Left cardiac atrium (tissue), 4 donors: ENCODE measurements at regions not wholly inside any gene's neighbourhood (a gene's known extent, or its start where the extent isn't known, plus 50 kb on each side); places are given as distances from the start of the nearest gene placed in this dataset.

ENCODE experiments used
- ATAC-seq, 2 donors: fragments of 200-7000 bp; cut with Tn5 transposase; one replicate each; pipeline ENCODE4 v1.9.1; 2020; ENCODE audit warnings: mild to moderate bottlenecking in 2 of 2, moderate library complexity in 2 of 2
- DNase-seq: peaks from one replicate; pipeline ENCODE4 v3.0.0-alpha.2; 2020
- intact Hi-C, 2 donors: fragments of 100-400 bp; cut with DNase I; formaldehyde crosslinking; loops; one replicate each; pipeline versions ENCODE4 v1.14.1 to v1.15.1; 2022 to 2023
- donor health status: DM: no; HTN: yes; CAD: no.
- donor health status: DM: no; HTN: yes; CAD: no; lungs with severe emphysema.
- donor health status: DM: yes; HTN: yes; CAD: no.
- donor health status: Dilated cardiomyopathy.

DNA sequence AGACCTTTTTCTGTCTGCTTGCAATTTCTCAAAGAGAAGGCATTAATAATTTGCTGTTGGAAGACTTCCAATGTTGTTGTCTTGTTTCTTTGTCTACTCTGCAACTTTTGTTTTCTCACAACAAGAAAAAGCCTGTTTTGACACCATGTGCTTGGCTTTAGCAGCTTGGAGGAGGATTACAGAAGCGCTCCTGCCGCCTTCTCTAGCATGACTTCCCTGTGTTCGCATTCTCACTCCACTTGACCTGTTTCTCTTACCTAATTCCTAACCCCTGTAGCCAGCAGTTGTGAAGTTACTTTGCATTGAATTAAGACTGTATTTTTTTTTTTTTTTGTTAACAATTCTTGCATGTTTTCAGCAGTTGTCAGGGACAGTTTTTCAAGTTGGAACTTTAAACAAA lies 235.3 kb upstream of the GOLIM4 start:
- ATAC-seq (no peak), DNase-seq (no peak)
- intact Hi-C loops: no loop called here

- intact Hi-C loops: no loop called here
- no peak for DNase-seq
- no peak for ATAC-seq
Observed at GRCh38 chr3:168327856-168328255, 232.1 kb upstream of the GOLIM4 start.

DNA sequence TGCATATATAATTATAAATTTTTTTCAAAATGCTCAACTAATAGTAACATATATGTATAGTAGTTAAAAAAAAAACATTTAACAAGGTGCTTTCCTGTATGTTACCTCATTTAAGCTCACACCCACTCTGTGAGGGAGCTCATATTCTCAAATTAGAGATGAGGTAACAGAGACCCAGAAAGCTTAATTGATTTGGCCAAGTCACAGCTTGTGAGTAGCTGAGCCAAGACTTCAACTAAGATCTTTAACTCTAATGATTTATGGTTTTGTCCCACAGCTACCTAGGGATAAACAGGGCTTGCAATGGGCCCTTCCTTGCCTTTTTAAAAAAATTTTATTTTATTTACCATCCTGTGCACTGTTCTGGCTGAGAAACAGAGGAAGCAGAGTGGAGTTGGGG lies 230.0 kb upstream of the GOLIM4 start:
- intact Hi-C loops: no loop called here
- DNase-seq (no peak), ATAC-seq (no peak)

- intact Hi-C loops: no loop called here
- ATAC-seq (no peak), DNase-seq (no peak)
Observed at GRCh38 chr3:168322941-168323340, 227.2 kb upstream of the GOLIM4 start.

GRCh38 chr3:168314166-168314565 lies 218.4 kb upstream of the GOLIM4 start:
- intact Hi-C loops: no loop called here
- no peak for ATAC-seq
- DNase-seq: no peak

- intact Hi-C loops: no loop called here
- ATAC-seq (no peak), DNase-seq (no peak)
Observed at GRCh38 chr3:168312984-168313383, 217.3 kb upstream of the GOLIM4 start.

- intact Hi-C loops: no loop called here
Observed at GRCh38 chr3:168307893-168308292, 212.2 kb upstream of the GOLIM4 start.

DNA sequence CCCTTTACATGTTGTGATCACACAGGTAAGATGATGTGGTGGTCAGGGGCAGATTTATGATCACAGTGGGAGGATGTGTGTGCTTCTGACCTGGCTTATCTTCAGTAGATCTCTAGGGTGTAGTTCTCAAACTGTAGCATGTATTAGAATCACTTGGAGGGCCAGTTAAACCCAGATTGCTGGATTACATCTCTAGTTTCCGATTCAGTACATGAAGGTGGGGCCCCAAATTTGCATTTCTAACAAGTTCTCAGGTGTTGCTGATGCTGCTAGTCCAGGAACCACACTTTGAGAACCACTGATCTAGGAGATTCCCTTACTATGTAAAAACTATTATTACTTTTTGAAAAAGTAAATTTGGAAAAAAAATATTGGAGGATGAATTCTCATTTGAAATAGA lies 199.3 kb upstream of the GOLIM4 start:
- DNase-seq (no peak), ATAC-seq (no peak)

More at GRCh38 chr3:168307893-168308292, 212.2 kb upstream of the GOLIM4 start:
- ATAC-seq (no peak), DNase-seq (no peak)

GRCh38 chr3:168292296-168292695 lies 196.6 kb upstream of the GOLIM4 start:
- intact Hi-C loops: no loop called here
- ATAC-seq (no peak), DNase-seq (no peak)

More for the DNA sequence above, 199.3 kb upstream of the GOLIM4 start:
- intact Hi-C loops: no loop called here

DNA sequence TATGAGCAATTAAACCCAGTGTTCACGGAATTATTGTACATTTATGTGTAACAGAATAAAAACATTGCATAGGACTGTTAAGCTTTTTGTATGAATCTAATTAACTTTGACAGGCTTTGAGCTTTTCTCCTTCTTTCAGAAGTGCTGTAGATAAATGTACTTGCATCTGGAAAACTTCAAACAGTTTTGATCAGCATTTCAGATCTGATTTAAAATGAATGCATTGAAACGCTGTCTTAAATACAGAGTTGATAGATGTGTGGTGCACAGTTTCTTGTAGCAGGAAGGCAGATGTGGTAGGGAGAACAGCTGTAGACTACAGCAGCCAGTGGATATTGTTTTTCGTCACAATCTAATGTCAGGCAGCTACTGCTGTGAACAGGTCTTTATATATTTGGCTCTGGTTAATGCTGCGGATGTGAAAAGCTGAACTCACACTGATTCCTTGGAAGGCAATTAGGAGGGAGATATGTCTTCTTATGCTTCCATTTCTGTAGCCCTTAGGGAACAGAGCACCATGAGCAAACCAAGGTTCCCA lies 193.8 kb upstream of the GOLIM4 start:
- intact Hi-C loops: no loop called here

DNA sequence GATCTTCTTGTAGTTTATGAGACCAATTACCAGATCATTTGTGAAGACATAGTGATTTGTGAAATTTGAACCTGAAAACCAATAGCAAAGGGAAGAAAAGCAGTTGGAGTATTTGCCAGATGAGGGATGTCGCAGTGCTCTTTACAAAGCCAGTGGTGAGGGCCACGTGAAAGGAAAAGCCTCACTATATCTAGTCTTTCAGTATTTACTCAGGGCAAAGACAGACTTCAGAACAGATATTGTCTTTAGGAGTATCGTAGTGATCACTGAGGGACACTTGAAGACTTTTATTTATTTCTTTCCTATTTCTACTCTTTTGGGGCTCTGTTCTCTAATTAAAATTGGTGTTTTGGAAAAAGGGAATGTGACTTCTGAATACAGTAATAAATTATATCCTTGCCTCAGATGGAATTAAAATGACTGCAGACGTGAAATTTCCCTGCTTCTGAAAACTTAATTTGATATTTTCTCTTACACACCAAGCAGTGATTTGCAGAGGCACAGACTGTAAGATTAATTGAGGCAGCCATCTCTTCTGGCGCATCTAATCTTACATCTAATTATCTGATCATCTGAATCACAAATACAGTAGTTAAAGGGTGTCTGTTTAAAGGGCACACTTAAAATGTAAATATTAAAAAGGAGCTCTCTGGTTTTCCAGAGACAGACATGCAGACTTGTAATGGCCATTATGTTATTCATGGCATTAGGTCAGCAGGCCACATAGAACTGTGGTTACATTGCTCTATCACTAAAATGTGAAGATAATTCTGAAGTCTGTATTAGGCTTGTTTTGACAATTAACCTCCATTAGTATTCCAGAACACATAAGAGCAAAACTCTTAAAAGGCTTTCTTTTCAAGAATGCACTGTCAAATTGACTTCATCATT lies 193.0 kb upstream of the GOLIM4 start:
- intact Hi-C loops: no loop called here
- ATAC-seq: no peak
- DNase-seq: no peak

More for the DNA sequence above, 193.8 kb upstream of the GOLIM4 start:
- ATAC-seq (no peak), DNase-seq (no peak)

DNA sequence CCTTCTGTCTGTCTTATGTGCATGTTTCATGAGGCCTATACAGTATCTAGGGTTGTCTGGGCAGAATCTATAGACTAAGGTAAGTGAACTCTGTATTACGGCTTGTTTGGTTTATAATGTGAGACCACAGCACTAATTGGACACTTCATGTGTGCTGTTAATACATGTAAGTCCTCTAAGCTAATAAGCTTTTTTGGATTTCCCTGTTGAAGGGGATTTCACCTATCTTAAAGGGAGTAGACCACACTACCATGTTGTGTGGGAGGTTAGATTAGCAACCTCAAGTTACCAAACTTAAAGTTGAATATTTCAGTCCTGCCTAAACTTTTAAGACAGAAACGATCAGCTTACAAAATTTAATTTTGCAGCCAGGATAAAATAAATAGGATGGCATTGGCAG lies 189.8 kb upstream of the GOLIM4 start:
- DNase-seq: no peak
- intact Hi-C loops: no loop called here
- ATAC-seq: no peak

GRCh38 chr3:168284728-168285127 lies 189.0 kb upstream of the GOLIM4 start:
- ATAC-seq (no peak), DNase-seq (no peak)
- intact Hi-C loops: no loop called here

DNA sequence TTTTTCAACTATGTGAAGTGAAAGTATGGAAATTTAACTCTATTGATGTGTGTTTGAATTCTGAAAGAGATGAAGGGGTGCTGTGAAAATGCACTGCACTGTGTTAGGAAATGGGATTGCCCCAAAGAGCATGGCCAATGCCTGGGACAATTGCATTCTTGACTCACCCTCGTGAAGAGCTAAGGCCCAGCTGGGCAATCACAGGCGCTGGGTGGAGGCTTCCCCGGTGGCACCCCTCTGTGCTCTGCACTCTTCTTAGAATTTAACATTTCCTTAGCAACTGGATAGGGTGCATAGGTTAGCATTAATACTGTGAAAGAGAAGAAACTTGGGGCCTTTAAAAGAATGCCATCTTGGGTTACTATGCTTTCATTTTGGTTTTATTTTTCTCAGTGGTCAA lies 179.9 kb upstream of the GOLIM4 start:
- no peak for ATAC-seq
- intact Hi-C loops: no loop called here

GRCh38 chr3:168273917-168274316 lies 178.2 kb upstream of the GOLIM4 start:
- ATAC-seq (no peak), DNase-seq (no peak)
- intact Hi-C loops: no loop called here

More for the DNA sequence above, 179.9 kb upstream of the GOLIM4 start:
- no peak for DNase-seq

DNA sequence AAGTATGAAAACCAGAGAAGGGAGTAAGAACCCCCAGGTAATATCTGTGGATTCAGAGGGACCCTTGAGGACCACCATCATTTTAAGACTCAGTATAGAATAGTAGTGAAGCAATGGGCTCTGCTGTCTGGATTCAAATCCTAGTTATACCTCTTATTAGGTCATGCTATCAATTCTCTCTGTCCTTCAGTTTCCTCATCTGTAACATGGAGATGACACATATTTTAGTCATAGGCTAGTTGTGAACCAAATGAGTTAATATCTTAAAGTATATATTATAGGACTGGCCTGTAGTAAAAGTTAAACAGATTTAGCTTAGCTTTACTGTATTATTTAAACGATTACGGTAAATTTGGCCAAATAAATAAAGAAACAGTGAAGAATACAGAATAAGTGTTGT lies 177.3 kb upstream of the GOLIM4 start:
- ATAC-seq: no peak
- DNase-seq: no peak
- intact Hi-C loops: no loop called here

DNA sequence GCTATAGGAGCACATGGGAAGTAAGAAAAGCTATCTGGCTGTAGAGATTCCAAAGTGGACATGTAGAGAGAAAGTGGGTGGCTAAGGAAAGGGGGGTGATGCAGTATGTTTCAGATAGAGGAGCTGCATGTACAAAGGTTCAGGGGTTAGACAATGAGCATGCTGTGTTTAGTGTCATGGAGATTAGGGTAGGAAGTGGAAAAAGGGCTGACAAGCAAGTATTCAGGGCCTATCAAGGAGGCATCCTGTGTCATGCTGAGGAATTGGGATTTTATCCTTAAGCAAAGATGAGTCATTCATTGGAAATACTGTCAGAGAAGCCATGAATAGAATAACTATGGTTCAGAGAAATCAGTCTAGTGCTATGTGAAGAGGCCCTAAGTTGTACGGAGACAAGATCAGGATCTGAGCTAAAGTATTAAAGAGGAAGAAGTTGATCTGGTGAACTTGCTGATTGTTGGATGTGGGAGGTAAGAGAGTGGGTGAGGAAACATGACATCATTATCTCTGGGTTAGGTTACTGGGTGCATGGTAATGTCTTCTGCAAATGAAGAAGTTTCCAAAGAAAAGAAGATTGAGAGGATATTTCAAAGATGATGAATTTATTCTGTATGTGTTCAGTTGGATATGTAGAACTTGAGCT lies 176.7 kb upstream of the GOLIM4 start:
- ATAC-seq (no peak), DNase-seq (no peak)
- intact Hi-C loops: no loop called here

DNA sequence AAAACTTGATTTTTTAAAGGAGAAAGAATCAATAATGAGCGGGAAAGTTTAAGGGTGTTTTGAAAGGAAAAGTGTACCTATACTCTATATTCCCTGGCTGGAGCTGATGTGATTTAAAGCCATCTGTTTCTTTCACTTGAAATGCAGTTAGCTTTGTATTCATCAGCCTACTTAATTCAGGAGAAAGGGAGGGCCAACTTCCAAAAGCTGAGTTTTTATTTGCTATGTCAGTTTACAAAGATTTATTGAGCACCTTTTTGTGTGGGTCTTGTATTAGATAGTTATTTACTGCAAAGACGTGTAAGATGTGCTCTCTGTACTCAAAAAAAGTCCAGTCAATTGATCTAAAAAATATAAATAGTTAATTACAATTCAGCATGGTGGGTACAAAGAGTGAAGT lies 176.2 kb upstream of the GOLIM4 start:
- ATAC-seq: no peak
- DNase-seq: no peak
- intact Hi-C loops: no loop called here

- DNase-seq: no peak
- ATAC-seq: no peak
- intact Hi-C loops: no loop called here
Observed at GRCh38 chr3:168269001-168269400, 173.3 kb upstream of the GOLIM4 start.

- intact Hi-C loops: no loop called here
- ATAC-seq: no peak
- no peak for DNase-seq
Observed at GRCh38 chr3:168267179-168267578, 171.5 kb upstream of the GOLIM4 start.

DNA sequence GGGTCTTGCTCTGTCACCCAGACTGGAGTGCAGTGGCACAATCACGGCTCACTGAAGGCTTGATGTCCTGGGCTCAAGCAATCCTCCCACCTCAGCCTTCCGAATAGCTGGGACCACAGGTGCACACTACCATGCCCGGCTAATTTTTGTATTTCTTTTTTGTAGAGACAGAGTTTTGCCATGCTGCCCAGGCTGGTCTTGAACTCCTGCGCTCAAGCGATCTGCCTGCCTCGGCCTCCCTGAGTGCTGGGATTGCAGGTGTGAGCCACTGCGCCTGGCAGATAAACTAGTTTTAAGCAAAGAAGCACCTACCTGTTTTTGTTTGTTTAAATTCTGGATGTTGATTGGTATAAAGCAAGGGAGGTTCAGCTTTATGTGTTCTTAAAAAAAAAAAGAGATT lies 170.6 kb upstream of the GOLIM4 start:
- intact Hi-C loops: no loop called here
- no peak for DNase-seq
- no peak for ATAC-seq
